GM18907 (cell line): ENCODE measurements at regions not wholly inside any gene's neighbourhood (a gene's known extent, or its start where the extent isn't known, plus 50 kb on each side); places are given as distances from the start of the nearest gene placed in this dataset.

Experiments used
- ATAC-seq: cut with Tn5 transposase; IDR thresholded peaks from one replicate; pipeline ENCODE4 v1.9.1; 2021; ENCODE audit warnings: mild to moderate bottlenecking, moderate library complexity; ENCODE audit not compliant: unreplicated experiment

- no peak for ATAC-seq
Observed at GRCh38 chr2:118223511-118223991, 135.3 kb downstream of the INSIG2 start.

DNA sequence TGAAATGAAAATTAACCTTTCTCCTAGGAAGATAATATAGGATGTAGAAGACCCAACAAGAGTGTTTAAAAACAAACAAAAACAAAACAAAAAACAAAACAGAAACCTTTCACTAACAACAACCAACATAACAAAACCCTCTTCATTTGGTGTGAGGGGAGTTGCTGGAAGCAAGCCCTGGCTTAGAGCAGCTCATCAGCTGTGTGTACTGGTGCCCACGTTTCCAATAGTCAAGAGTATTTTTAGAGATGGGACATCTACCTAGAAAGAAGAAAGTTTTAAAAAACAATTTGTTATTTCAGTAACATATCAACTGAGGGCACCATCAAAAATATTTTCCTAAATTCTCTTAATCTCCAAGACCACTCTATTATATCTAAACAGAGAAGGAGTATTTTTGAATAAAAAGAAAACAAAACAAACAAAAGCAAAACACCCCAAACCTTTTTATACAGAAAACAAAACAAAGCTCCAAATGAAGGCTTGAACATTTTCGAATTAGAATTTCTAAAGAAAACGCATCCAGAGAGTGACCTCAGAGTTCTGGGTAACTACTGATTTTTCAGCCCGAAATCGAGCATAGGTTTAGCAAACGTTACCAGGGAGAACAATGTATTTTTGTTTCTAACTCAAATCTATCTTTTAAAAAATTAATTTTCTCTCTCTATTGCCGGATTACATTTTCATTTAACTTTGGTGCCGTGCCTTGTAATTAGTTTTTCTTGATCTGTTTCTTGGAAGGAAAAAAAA, 134.6 kb downstream of the INSIG2 start:
- no peak for ATAC-seq

GRCh38 chr2:118222273-118222594, 134.0 kb downstream of the INSIG2 start:
- no peak for ATAC-seq

DNA sequence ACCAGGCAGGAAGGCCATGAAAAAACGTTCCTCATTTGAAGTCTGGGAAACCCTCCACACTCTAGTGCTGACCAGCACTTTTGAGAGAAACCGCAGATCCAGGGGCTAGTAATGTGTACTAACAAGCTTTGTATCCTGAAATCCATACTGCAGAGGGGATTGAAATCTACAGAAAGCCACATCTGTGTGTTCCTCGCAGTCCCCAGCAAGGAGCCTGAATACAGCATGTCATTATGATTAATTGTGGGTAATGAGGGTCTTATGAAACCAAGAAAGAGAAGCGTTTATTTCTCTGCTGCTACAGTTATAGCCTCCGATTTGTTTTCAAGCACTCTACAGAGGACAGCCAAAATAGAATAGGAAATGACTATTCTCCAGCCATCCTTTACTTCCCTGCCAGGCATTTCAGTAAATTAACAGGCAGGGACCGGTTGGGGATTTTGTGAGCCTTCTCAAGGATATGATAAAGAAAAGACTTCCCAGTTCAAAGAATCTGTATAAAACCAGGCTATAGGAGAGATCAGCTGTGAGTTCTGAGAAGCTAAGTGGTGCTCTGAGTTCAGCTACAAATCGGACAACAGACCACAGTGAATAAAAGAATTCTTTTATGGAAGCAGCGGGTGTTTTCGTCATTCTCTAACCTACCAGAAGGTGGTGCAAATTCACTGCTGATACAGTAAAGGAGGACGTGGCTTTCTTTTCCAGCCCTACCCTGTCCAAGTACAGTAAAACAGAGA, 133.4 kb downstream of the INSIG2 start:
- peak; percentile 68 for ATAC-seq

DNA sequence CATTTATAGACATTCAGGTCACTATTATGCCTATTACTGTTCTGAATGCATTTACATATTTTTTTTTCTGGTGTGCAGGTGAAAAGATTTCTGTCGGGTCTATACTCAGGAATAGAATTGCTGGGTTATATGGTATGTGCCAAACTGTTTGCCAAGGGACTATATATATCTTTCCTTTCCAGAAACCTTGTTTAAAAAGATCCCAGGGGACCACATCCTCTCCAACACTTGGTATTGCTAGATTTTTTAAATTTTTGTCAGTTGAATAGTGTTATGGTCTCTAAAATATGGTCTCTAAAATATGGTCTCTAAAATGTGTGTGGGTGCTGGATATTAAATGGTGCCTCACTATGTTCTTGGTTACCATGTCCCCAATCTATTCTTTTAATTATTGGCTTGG, 131.3 kb downstream of the INSIG2 start:
- no peak for ATAC-seq

- no peak for ATAC-seq
Observed at GRCh38 chr2:118216224-118216623, 128.0 kb downstream of the INSIG2 start.

- no peak for ATAC-seq
Observed at GRCh38 chr2:118209727-118210126, 121.5 kb downstream of the INSIG2 start.

DNA sequence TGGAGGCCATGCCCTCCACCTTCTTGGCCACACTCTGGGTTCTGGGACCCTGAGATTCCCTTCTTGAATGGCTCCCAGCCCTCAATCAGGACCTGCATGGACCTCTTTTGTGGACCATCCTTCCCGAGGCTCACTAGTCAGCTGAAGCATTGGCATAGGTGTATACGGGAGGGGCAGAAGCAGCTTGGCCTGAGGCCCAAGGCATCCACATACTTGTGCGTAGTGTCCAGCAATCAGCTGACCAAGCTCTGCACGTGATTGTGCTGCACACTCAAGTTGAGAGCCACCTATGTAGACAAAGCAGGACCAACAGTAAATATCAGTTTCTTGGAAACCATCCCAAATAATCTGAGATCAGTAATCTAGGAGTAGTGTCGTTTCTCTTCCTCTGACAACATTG, 119.6 kb downstream of the INSIG2 start:
- ATAC-seq = no peak

- peak; percentile 94 for ATAC-seq
Observed at GRCh38 chr2:118202707-118203303, 114.5 kb downstream of the INSIG2 start.

- ATAC-seq = no peak
Observed at GRCh38 chr2:118198268-118198667, 110.0 kb downstream of the INSIG2 start.

GRCh38 chr2:118197011-118197675, 108.9 kb downstream of the INSIG2 start:
- ATAC-seq = no peak

- ATAC-seq = no peak
Observed at GRCh38 chr2:118190474-118190873, 102.2 kb downstream of the INSIG2 start.

DNA sequence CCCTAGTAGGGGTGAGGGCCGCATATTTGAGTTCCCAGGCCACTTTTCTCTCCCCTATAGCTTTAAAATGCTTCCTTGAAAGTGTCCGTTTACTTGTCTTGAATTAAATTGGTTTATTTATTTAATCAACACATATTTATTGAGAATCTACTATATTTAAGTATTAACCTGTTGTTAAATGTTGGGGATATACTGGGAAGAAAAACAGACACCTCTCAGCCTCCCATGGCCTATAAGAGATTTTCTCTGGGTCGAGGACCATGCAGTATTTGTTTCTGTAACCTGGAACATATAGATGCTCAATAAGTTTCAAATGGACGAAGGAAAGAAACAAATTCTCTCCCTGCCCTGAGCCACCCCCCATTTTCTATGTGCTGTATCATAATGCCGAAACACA, 98.6 kb downstream of the INSIG2 start:
- no peak for ATAC-seq

DNA sequence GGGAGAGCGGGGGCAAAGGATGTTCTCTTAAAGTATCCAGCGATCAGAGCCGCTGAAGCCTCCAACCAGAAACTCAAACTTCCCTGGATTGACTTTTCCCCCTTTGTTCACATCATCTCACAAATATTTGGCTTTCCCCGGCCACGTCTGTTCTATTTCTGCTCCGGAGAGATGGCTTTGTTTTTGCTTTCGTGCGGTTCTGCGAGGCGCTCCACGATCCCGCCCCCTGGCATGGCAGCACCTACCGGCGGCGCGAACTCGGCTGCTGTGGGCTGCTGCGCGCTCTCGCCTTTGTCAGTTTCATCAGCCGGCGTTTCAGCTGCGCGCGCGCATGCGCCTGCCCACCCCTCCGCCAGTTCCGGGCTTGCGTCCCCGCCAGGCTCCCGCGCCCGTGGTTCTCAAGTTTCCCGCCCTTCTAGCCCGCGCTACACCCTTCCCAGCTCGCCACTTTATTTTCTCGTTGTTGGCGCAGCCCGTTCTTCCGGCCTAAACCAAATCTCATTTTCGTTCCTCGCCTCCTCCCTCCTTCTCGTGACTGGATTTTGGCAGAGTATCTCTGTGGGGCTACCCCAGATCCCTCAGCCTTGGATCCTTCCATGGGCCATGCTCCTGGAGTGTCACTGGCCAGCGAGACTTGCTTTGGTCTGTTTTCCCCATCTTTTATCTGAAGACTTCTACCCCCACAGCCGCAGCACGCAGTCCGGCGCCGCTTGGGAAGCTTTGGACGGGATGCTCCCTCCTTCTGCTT, 98.0 kb downstream of the INSIG2 start:
- ATAC-seq = peak; percentile 95

GRCh38 chr2:118185210-118186109, 97.2 kb downstream of the INSIG2 start:
- peak; percentile 82 for ATAC-seq

DNA sequence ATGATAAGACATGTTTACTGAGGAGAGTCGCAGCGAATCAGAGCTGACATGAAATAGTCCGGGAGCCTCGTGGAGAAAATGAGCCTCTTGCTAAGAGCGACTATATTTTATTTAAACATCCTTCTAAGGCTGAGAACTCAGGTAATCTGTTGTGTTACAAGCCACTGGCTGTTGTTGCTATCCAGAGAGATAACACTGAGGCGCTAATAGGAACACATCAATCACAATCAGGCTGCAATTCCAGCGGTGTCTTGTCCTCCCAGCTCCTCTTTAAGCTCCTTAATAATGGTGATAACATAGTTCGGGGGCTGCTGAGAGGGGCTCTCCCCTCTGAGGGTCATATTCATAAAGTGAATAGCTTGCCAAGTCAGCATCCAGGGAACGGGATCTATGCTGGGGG, 95.1 kb downstream of the INSIG2 start:
- no peak for ATAC-seq

- no peak for ATAC-seq
Observed at GRCh38 chr2:118179445-118179844, 91.2 kb downstream of the INSIG2 start.

DNA sequence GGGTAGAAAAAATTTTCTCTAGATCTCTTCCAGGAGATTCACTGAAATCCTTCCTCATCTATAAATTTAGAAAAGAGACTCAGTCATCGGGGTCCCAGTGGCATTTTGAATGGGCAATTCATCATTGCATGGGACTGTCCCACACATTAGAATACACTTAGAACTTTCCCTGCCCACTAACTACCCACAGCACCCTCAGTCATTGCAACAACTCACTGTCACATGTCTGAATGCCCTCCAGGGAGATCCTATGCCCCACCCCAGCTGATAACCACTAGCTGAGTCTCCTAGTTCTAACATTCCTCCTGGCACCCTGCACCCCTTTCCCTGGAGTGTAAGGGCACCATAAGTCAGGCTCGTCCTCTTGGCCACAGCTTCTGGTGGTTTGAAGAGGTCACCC, 89.6 kb downstream of the INSIG2 start:
- no peak for ATAC-seq

- ATAC-seq = no peak
Observed at GRCh38 chr2:118177318-118177717, 89.0 kb downstream of the INSIG2 start.

DNA sequence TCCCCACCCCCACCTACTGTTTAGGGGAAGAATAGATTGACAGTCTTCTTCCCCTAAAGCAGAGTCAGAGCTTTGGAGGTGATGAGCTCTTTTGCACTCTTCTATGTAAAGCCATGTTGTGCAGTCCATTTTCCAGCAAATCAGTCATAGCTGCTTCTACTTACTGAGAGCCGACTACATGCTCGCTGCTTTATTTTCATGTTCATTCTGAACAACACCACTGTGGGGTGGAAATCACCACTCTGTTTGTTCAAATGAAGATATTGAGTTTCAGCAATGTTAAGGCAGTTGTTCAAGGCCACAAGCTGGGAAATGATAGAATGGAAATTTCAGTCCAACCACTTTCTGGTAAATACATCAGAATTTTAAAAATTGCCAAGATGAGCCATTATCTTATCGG, 88.3 kb downstream of the INSIG2 start:
- ATAC-seq = no peak
